ENCODE measurements at regions not wholly inside any gene's neighbourhood (a gene's known extent, or its start where the extent isn't known, plus 50 kb on each side); places are given as distances from the start of the nearest gene placed in this dataset.

DNA sequence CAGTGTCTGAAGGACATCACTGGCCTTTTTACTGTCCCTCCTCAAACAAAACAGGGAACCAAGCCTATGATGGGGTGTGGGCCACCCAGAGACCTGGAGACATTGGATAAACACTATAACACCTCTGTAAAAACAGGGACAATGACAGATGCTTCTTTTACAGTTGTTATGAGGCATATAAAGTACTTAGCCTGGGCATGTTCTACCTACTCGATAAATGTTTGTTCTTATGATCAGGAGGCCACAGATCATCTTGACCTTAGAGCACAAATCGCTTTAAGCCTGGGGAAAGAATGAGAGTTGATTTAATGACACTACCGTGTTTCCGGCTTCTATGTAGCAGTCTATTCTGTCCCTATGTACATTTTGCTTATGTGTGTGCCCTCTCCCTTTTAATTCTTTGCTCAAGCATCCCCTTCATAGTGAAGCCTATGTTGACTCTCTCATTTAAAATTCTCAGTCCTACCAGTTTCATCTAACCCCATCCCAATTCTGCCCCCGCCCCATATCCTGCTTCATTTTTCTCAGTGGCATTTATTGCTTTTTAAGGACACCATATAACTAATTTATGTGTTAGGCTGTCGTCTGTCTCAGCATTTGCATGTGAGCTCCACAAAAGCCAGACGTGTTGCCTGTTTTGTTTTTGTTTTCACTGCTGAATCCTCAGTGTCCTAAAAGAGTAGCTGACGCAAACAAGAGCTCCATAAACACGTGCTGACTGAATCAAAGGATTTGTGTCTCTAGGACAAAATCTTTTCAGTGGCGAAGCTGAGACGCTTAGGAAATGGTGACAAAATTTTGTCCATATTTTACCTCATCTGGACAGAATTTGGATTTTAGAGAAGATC lies 182.3 kb upstream of the ST6GAL2 start:
- Mint-ChIP-seq H3K27me3 (no peaks in the 10 kb centered on the region), H3K27ac (no peak overlapping the region), H3K4me3 (no peak overlapping the region), H3K9me3 (peaks cover 0 to 4% (median 0%) of the 10 kb centered on the region in 7 donors), H3K4me1 (no peaks in the 10 kb centered on the region), H3K36me3 (no peaks in the 10 kb centered on the region)
- DNase-seq (no peak), ATAC-seq (ENCODE audit: low read depth in 2 of 2) (no peak)

DNA sequence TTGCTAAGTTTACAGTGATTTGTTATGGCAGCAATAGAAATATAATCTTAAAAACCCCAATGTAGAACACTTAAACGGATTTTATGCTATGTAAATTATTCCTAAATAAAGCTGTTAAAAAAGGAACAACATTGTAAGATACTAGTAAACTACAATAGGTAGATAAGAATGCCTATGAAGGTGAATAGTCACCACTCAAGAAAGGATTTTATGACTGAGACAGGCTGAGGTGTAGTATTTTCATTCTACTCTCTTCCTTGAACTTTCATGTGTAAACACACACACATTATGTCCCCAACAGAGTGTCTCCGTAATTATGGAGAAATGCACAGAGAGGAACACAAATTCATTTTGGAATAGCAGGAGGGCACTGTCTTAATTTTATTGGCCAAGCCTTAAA lies 183.9 kb upstream of the ST6GAL2 start:
- H3K27ac Mint-ChIP-seq: no peak overlapping the region
- DNase-seq (no peak), ATAC-seq (ENCODE audit: low read depth in 2 of 2) (no peak)
- no peaks in the 10 kb centered on the region for H3K36me3 Mint-ChIP-seq
- H3K4me1 Mint-ChIP-seq: no peaks in the 10 kb centered on the region
- H3K4me3 Mint-ChIP-seq: no peak overlapping the region
- no peaks in the 10 kb centered on the region for H3K27me3 Mint-ChIP-seq
- peaks cover 0 to 4% (median 0%) of the 10 kb centered on the region in 7 donors for H3K9me3 Mint-ChIP-seq

DNA sequence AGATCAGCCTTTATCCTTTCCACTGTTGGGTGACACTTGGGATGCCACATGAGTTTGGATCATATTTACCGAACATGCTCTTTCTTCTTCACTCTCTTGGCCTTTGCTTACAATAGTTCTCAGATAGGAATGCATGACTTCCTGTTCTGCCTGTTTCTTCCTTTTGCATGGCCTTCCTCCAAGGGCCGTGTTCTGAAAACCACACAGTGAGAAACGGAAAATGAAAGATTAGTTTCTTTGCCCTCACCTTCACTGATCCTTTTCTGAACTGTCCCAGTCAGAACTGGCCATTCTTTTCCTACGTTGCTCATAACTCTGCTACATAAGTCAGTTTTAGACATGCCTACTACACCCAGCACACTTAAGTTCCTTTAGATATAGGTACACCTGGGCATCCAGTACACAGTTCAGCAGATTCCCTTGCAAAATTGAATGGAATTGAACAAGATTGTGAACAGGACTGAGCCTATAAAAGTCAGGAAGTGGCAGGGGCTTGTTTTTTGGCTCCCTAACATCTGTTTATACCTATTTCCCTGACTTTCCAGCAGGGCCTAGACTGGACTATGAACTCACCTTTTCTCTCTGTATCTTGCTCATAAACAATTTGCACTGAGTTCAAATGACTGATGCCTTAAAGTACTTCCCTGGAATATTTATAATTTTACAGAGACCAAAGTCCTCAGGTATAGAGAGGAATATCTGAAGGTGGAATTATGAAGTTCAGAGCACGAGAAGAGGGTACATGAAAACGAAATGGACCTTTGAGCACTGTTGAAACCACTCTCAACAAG lies 186.4 kb upstream of the ST6GAL2 start:
- Mint-ChIP-seq H3K36me3 (no peaks in the 10 kb centered on the region), H3K27ac (no peak overlapping the region), H3K4me1 (no peaks in the 10 kb centered on the region), H3K4me3 (no peak overlapping the region), H3K27me3 (no peaks in the 10 kb centered on the region), H3K9me3 (peaks cover 0 to 4% (median 3%) of the 10 kb centered on the region in 7 donors)
- DNase-seq (no peak), ATAC-seq (ENCODE audit: low read depth in 2 of 2) (no peak)

DNA sequence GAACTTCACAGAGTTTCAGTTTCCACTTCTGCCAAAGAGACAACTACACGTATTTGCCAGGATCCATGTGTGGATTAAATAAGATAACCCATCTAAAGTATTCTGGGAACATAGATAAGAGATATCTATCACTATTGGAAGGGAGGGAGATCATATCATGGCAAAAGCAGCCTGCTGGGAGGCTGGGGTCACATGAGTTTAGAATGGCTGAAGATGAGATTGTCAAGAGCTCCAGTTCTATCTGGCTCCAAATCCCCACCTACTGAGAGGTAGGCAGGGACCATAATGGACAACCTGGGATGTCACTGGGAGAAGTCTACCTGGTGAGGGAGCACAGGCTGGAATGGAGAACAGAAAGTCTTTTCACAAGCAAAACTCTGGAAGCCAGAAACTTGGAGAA lies 192.6 kb upstream of the ST6GAL2 start:
- no peak for ATAC-seq (ENCODE audit: low read depth in 2 of 2)
- DNase-seq: no peak
- Mint-ChIP-seq H3K27me3 (no peaks in the 10 kb centered on the region), H3K36me3 (no peaks in the 10 kb centered on the region), H3K4me1 (no peaks in the 10 kb centered on the region), H3K9me3 (peaks cover 0 to 6% (median 0%) of the 10 kb centered on the region in 7 donors), H3K27ac (no peak overlapping the region), H3K4me3 (no peak overlapping the region)

DNA sequence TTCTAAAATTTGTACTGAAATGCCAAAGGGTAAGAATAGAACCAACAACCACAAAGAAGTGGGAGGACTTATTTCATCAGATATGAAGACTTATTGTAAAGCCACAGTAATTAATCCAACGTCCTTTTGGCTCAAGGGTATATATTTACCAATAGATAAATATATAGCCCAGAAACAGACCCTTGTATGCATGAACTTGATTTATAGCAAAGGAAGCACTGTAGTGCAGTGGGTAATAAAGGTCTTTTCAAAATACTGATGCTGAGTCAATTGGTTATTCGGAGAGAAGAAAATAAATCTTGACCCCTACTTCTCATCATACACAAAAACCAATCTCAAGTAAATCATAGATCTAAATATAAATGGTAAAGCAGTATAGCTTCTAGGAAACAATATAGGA lies 200.5 kb upstream of the ST6GAL2 start:
- no peak for DNase-seq

DNA sequence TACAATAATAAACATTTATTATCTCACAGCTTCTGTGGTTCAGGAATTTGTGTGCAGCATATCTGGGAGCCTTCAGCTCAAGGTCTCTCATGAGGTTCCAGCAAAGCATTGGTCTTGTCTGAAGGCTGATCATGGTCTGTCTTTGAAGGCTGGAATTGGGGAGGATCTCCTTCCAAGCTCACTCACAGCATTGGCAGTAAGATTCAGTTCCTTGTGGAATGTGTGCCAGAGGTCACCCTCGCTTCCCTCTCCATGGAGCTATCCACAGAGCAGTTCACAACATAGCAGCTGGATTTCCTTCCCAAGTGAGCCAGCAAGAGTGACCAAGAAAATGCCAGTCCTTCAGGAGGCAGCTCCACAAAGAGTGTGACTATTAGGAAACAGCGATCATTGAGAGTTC lies 202.2 kb upstream of the ST6GAL2 start:
- no peak for ATAC-seq (ENCODE audit: low read depth in 2 of 2)
- Mint-ChIP-seq H3K4me1 (no peaks in the 10 kb centered on the region), H3K36me3 (no peaks in the 10 kb centered on the region), H3K9me3 (peaks cover 0 to 13% (median 2%) of the 10 kb centered on the region in 7 donors), H3K27me3 (no peaks in the 10 kb centered on the region), H3K4me3 (no peak overlapping the region), H3K27ac (no peak overlapping the region)
- DNase-seq: no peak

More for the DNA sequence above, 200.5 kb upstream of the ST6GAL2 start:
- no peak overlapping the region for H3K4me3 Mint-ChIP-seq
- no peaks in the 10 kb centered on the region for H3K27me3 Mint-ChIP-seq
- H3K9me3 Mint-ChIP-seq: peaks cover 0 to 12% (median 2%) of the 10 kb centered on the region in 7 donors
- no peak for ATAC-seq (ENCODE audit: low read depth in 2 of 2)
- no peaks in the 10 kb centered on the region for H3K36me3 Mint-ChIP-seq
- no peak overlapping the region for H3K27ac Mint-ChIP-seq
- no peaks in the 10 kb centered on the region for H3K4me1 Mint-ChIP-seq

DNA sequence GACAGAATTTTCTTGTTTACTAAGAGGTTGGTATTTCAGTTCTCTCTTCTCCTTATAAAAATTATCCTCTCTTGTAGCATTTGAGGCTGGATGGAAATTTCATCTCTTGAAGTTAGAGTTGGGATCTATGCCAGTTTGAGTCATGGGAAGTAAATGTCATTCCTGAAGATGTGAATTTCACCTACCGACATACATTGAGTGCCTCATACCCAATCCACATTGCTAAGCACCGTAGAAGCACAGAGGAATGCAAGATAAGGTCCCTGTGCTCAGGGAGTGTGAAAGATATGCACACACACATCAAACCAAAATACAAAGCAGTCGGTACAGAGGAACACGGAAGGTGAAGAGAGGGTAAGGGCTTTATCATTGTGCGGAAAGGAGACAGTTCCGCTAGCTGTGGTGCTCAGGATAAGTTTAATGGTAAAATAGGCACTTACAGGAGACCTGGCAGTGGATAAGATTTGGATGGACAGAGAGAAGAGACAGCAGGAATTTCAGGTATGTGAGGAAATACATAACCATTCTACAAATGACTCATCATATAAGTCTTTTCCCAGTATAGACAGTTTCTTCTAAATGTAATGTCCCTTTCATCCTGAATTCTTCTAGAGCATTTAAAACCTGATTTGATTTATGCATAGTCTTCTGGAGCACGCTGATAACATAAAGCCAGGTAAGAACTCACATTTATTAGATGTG lies 205.3 kb upstream of the ST6GAL2 start:
- no peak for ATAC-seq (ENCODE audit: low read depth in 2 of 2)
- Mint-ChIP-seq H3K27me3 (no peaks in the 10 kb centered on the region), H3K9me3 (peaks cover 0 to 13% (median 2%) of the 10 kb centered on the region in 7 donors), H3K27ac (no peak overlapping the region), H3K4me1 (no peaks in the 10 kb centered on the region), H3K36me3 (no peaks in the 10 kb centered on the region), H3K4me3 (peak overlapping the region in 1 of 8 donors; percentile 27)
- DNase-seq: no peak

DNA sequence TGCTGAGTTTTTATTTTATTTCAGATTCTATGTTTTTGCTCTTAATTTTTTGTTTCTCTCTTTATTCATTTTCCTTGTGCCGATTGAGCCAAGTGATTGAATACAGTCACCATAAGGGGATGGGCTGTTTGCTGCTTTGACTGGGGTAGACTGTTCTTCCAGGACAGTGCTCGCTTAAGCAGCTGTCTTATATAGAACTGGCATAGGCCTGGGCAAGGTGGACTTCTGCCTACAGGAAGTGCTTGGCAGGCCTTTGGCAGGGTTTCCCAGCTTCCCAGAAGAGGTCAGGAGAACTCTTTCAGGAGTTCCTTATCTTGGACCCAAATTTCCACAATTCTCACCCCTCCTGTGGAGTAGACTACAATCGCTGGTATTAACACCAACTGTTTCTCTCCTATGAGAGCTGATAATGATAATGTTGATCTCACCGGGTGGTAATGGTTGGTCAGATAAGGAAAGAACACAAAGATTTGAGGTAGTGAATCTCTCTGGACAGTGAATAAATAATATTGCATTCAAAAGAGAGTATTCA lies 207.5 kb upstream of the ST6GAL2 start:
- Mint-ChIP-seq H3K27me3 (no peaks in the 10 kb centered on the region), H3K4me3 (no peak overlapping the region), H3K36me3 (no peaks in the 10 kb centered on the region), H3K27ac (no peak overlapping the region), H3K4me1 (no peaks in the 10 kb centered on the region), H3K9me3 (peaks cover 0 to 14% (median 3%) of the 10 kb centered on the region in 7 donors)
- ATAC-seq (ENCODE audit: low read depth in 2 of 2) (no peak), DNase-seq (no peak)

DNA sequence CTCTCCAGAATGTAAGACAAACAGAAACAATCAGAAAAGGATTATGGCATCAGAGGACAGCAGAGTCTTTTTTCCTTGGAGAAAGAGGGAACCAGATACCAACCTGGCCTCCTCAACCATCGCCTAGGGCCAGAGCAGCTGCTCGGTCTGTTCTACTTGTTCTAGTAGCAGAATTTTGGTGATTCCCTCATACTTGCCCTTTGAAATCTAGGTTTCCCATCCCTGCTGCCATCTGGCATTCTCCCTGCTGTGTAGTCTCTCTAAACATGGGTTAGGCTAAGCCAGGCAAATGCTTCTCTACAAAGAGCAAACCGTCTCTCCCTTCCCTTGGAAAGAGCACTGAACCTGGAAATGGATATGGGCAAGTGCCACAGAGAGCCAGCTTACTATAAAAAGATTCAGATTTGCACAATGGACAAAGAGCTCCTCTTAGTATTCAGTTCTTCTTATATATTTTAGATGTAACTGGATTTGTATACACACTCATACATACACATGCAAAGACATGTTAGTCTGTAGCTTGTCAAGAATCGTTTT lies 208.6 kb upstream of the ST6GAL2 start:
- Mint-ChIP-seq H3K36me3 (no peaks in the 10 kb centered on the region), H3K4me3 (no peak overlapping the region), H3K27ac (no peak overlapping the region), H3K9me3 (peaks cover 0 to 14% (median under 1%) of the 10 kb centered on the region in 7 donors), H3K4me1 (no peaks in the 10 kb centered on the region), H3K27me3 (no peaks in the 10 kb centered on the region)
- DNase-seq: no peak
- ATAC-seq (ENCODE audit: low read depth in 2 of 2): no peak

DNA sequence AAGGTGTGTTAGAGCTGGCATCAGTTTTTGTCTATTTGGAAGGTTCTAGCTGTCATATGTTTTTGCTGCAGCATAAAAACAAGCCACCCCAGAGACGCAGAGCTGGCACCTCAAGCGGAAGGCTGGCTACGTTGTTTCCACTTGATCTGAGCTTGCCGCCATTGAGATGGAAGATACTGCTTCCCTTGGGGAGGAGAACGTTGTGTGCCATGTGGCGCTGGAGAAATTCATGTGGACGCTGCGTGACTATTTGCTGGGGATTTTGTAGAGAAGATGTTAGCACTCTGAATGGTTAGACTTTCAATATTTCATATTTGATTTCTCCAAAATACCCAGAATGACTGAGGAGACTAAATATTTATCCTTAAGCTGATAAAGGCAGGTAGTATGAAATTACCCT lies 216.2 kb upstream of the ST6GAL2 start:
- no peaks in the 10 kb centered on the region for H3K27me3 Mint-ChIP-seq
- H3K36me3 Mint-ChIP-seq: peaks cover 0 to 8% of the 10 kb centered on the region in 2 donors
- no peaks in the 10 kb centered on the region for H3K4me1 Mint-ChIP-seq
- no peak overlapping the region for H3K4me3 Mint-ChIP-seq
- ATAC-seq (ENCODE audit: low read depth in 2 of 2) (no peak), DNase-seq (no peak)
- H3K9me3 Mint-ChIP-seq: peaks cover 2 to 25% (median 11%) of the 10 kb centered on the region in 7 donors
- H3K27ac Mint-ChIP-seq: no peak overlapping the region

DNA sequence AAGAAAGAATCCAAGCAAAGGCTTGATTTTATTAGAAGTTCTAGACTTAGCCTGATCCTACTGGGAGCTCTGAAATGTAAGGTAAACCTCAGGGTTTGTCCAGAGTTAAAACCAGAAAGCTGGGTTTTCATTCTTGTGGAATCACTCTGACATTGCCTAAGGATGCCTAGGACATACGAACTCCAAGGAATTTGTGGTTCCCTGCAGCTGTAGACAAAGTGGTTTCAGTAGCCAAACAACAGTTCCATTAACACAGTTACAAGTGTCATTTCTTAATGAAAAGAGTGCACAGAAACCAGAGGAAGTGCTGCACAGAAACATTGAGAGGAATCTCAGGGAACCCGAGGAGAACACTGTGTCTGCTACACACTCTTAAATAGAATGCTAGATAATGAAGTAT lies 221.4 kb upstream of the ST6GAL2 start:
- DNase-seq (no peak), ATAC-seq (ENCODE audit: low read depth in 2 of 2) (no peak)
- Mint-ChIP-seq H3K27ac (no peak overlapping the region), H3K27me3 (no peaks in the 10 kb centered on the region), H3K36me3 (peaks cover 0 to 8% of the 10 kb centered on the region in 2 donors), H3K4me1 (no peaks in the 10 kb centered on the region), H3K4me3 (no peak overlapping the region), H3K9me3 (peaks cover 2 to 24% (median 9%) of the 10 kb centered on the region in 7 donors)

DNA sequence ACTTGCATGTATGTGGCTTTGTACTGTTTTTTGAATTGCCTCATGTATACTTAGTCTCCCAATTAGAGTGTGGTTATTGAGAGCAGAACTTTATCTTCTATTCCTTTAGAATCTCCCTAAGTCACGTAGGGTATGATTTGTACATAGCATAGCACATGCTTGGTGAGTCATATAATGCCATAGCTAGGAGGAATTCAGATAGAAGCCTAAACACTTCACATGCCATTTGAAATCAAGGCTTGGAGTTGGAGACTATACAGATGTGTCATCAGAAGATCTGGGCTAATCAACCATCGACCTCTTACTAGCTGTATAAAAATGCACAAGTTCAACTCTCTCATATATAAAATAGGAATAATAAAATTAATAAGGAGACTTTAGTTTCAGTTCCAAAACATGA lies 222.6 kb upstream of the ST6GAL2 start:
- peaks cover 0 to 6% of the 10 kb centered on the region in 2 donors for H3K36me3 Mint-ChIP-seq

DNA sequence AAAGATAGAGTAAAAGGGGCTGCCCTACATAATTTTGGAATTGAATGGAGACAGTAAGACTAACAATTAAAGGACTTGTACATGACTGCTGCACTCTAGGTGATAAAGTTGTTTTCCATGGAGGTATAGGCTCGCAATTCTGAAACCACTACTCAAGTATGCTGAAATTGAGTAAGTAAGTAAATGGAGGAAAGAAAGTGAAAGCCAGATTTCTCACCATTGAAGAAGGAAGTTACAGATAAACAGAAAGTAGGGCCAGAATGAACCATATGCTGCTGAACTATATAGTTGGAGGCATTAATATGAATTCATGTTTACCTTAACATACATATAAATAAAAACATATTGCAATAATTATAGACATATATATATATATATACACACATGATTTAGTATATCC lies 225.7 kb upstream of the ST6GAL2 start:
- Mint-ChIP-seq H3K36me3 (no peaks in the 10 kb centered on the region), H3K27me3 (no peaks in the 10 kb centered on the region), H3K4me3 (no peak overlapping the region), H3K4me1 (no peaks in the 10 kb centered on the region), H3K27ac (no peak overlapping the region), H3K9me3 (peaks cover 0 to 11% (median 3%) of the 10 kb centered on the region in 7 donors)
- no peak for ATAC-seq (ENCODE audit: low read depth in 2 of 2)
- DNase-seq: no peak

More for the DNA sequence above, 222.6 kb upstream of the ST6GAL2 start:
- H3K4me1 Mint-ChIP-seq: no peaks in the 10 kb centered on the region
- peaks cover 2 to 22% (median 8%) of the 10 kb centered on the region in 7 donors for H3K9me3 Mint-ChIP-seq
- ATAC-seq (ENCODE audit: low read depth in 2 of 2): no peak
- DNase-seq: no peak
- H3K4me3 Mint-ChIP-seq: no peak overlapping the region
- no peaks in the 10 kb centered on the region for H3K27me3 Mint-ChIP-seq
- H3K27ac Mint-ChIP-seq: no peak overlapping the region
